ENCODE measurements at regions not wholly inside any gene's neighbourhood (a gene's known extent, or its start where the extent isn't known, plus 50 kb on each side); places are given as distances from the start of the nearest gene placed in this dataset.

- TF ChIP-seq CTCF (IDR thresholded peaks at IDR 0.05; ENCODE audit: insufficient read depth, missing control alignments): no peak
- DNase-seq (ENCODE audit: insufficient read length, low spot score) (no peak), FAIRE-seq (no peak)
Measured at GRCh38 chr1:184141361-184141880, 89.9 kb downstream of the TSEN15 start.

GRCh38 chr1:184143449-184143848 is 91.9 kb downstream of the TSEN15 start:
- peak; percentile 16 for FAIRE-seq
- TF ChIP-seq CTCF (IDR thresholded peaks at IDR 0.05; ENCODE audit: insufficient read depth, missing control alignments): peak; percentile 37
- DNase-seq (ENCODE audit: insufficient read length, low spot score): no peak

- TF ChIP-seq CTCF (IDR thresholded peaks at IDR 0.05; ENCODE audit: insufficient read depth, missing control alignments): no peak
- no peak for DNase-seq (ENCODE audit: insufficient read length, low spot score)
Measured at GRCh38 chr1:184145083-184145482, 93.6 kb downstream of the TSEN15 start.

GRCh38 chr1:184146202-184146601 is 94.7 kb downstream of the TSEN15 start:
- DNase-seq (ENCODE audit: insufficient read length, low spot score) (no peak), FAIRE-seq (no peak)
- TF ChIP-seq CTCF (IDR thresholded peaks at IDR 0.05; ENCODE audit: insufficient read depth, missing control alignments): no peak

More at GRCh38 chr1:184145083-184145482, 93.6 kb downstream of the TSEN15 start:
- no peak for FAIRE-seq

- DNase-seq (ENCODE audit: insufficient read length, low spot score) (no peak), FAIRE-seq (no peak)
- no peak for TF ChIP-seq CTCF (IDR thresholded peaks at IDR 0.05; ENCODE audit: insufficient read depth, missing control alignments)
Measured at GRCh38 chr1:184150776-184151531, 99.4 kb downstream of the TSEN15 start.

GRCh38 chr1:184152434-184152898 is 100.9 kb downstream of the TSEN15 start:
- TF ChIP-seq CTCF (IDR thresholded peaks at IDR 0.05; ENCODE audit: insufficient read depth, missing control alignments): no peak
- FAIRE-seq (no peak), DNase-seq (ENCODE audit: insufficient read length, low spot score) (no peak)

GRCh38 chr1:184152974-184153373 is 101.4 kb downstream of the TSEN15 start:
- no peak for TF ChIP-seq CTCF (IDR thresholded peaks at IDR 0.05; ENCODE audit: insufficient read depth, missing control alignments)
- FAIRE-seq: no peak
- no peak for DNase-seq (ENCODE audit: insufficient read length, low spot score)
